Fibroblast of mammary gland (primary cell): ENCODE measurements at regions not wholly inside any gene's neighbourhood (a gene's known extent, or its start where the extent isn't known, plus 50 kb on each side); places are given as distances from the start of the nearest gene placed in this dataset.

Experiments used
- DNase-seq: peaks from one replicate; pipeline ENCODE4 v3.0.0-alpha.2; 2010; ENCODE audit warnings: low read depth
- H3K4me3 ChIP-seq: 2 replicates; pipeline ENCODE4 v1.5.1; 2011; ENCODE audit warnings: low read depth, mild to moderate bottlenecking, low read length, moderate library complexity; ENCODE audit not compliant: control insufficient read depth
- TF ChIP-seq, protein P1 (sequence below): conservative IDR thresholded peaks from 2 replicates; pipeline ENCODE4 v1.5.1; 2011; ENCODE audit warnings: low read depth, low read length, inconsistent platforms; ENCODE audit not compliant: control insufficient read depth, insufficient read depth

DNA sequence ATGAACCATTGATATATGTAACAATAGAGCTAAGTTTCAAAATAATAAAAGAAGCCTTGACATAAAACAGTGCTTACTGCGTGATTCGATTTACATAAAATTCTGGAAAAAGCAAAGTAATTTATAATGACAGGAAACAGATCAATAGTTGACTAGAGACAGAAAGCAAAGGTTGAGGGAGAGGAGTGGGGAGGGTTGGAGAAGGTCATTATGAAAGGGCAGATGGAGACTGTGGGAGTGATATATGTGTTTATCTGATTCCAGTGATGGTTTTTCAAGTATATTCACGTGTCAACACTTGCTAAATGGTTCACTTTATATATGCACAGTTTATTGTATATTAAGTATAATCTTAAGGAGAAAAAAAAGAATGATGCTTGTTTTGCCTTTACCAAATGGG is 1885.7 kb upstream of the NUDT12 start:
- TF ChIP-seq, protein P1, sequence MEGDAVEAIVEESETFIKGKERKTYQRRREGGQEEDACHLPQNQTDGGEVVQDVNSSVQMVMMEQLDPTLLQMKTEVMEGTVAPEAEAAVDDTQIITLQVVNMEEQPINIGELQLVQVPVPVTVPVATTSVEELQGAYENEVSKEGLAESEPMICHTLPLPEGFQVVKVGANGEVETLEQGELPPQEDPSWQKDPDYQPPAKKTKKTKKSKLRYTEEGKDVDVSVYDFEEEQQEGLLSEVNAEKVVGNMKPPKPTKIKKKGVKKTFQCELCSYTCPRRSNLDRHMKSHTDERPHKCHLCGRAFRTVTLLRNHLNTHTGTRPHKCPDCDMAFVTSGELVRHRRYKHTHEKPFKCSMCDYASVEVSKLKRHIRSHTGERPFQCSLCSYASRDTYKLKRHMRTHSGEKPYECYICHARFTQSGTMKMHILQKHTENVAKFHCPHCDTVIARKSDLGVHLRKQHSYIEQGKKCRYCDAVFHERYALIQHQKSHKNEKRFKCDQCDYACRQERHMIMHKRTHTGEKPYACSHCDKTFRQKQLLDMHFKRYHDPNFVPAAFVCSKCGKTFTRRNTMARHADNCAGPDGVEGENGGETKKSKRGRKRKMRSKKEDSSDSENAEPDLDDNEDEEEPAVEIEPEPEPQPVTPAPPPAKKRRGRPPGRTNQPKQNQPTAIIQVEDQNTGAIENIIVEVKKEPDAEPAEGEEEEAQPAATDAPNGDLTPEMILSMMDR, result no peak
- no peak overlapping the region for H3K4me3 ChIP-seq
- DNase-seq, result no peak

DNA sequence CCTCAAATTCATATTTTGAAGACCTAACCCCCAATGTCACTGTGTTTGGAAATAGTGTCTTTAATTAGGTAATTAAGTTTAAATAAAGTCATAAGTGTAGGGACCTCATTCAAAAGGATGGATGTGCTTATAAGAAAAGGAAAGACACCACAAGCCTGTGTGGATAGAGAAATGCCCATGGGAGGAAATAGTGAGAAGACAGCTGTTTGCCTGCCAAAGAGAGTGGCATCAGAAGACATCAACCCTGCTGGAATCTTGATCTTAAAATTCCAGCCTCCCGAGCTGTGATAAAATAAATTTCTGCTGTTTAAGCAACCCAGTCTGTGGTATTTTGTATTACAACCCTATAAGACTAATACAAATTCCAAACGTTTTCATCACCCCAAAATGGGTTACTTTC is 1867.9 kb upstream of the NUDT12 start:
- no peak overlapping the region for H3K4me3 ChIP-seq
- TF ChIP-seq, protein P1, result no peak
- no peak for DNase-seq

DNA sequence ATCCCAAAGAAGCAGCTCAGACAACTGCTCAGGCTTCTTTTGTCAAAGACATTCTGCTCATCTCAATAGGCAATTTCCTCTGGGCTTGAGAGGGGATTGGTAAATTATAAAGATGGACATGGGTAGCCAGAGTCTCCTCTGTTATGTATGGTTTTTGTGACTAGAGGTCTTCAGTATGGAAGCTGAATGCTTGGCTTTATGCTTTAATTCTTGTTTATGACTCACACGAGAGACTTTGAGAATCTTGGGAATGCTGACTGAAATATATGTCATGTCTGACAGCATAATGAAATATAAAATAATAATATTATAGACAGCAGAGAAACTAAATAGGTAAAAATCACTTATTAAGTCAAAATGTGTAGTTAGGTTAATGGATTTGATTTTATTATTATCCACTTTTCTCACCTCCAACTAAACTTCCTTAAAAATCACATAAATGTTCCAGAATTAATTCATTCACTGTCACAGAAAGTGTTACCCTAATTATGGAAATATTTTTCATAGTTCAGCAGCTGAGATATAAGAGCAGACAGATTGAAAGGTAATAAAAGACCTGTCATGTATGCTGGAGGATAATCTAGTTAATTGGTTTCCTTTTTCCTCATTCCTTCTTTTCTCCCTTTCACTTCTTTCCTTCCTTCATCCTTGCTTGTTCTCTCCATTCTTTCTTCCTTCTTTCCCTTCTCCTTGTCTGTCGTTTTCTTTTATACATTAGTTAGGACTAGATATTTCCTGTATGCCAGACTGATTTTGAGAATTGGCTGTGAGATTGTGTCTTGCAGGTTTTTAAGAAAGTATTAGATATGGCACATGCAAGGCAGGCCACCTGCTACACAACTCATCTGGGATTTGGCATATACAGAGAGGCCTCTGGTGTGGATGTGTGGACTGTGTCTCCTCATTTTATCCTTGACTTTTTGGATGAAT is 1866.1 kb upstream of the NUDT12 start:
- no peak for DNase-seq
- H3K4me3 ChIP-seq, result no peak overlapping the region
- TF ChIP-seq, protein P1, result no peak

DNA sequence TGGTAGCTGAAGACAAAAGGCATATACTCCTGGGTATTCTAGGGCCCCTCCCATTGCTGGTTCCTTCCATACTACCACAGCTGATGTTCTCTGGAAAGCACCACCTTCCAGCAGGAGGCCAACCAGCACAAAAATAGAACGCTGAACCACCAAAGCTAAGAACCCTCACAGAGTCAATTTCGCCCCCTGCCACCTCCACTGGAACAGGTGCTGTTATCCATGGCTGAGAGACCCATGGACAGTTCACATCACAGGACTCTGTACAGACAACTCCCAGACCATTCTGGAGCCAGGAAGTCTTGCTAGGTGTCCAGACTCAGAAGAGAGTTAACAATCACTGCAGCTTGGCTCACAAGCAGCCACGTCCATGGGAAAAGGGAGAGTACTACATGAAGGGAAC is 1851.5 kb upstream of the NUDT12 start:
- no peak overlapping the region for H3K4me3 ChIP-seq
- DNase-seq, result no peak
- TF ChIP-seq, protein P1, result no peak

DNA sequence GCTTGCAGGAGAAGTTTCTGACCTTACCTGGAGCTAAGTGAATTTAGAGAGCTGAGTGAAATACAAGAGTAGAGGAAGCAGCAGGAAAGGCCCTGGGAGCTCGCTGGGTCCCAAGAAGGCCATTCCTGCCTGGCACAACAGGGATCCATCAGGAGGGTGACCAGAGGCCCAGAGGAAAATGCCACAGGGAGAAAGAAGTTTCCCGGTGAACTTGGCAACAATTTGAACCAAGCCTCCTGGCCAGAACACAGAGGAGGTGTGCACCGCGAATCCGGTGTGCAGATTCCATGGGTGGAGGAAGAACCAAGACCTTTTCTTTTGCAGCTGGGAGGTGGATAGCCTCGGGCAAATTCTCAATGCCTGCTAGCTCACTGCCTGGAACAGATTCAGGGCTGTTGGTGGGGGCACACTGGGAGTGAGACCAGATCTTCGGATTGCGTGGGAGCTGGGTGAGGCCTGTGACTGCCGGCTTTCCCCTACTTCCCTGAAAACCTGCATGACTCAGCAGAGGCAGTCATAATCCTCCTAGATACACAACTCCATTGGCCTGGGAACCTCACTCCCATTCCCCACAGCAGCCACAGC is 1850.9 kb upstream of the NUDT12 start:
- H3K4me3 ChIP-seq, result no peak overlapping the region
- no peak for DNase-seq
- TF ChIP-seq, protein P1, result no peak

DNA sequence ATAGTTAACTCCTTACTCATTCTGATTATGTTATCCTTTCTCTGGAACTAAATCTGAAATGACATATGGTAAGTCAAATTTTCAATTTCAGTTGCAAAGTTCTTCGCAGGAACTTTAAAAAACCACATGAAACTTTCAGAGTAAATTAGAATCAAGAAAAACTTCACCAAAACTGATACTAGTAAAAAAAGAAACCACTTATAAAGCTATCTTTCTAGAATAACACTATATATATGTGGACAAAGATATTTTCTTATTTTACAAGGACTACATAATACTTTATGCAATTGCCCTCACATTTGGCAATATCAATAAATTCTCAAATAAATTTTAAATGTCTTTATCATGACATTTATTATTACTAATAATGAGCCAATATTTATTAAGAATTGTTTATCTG is 1847.1 kb upstream of the NUDT12 start:
- DNase-seq, result no peak
- TF ChIP-seq, protein P1, result no peak
- H3K4me3 ChIP-seq, result no peak overlapping the region
